ENCODE measurements at regions not wholly inside any gene's neighbourhood (a gene's known extent, or its start where the extent isn't known, plus 50 kb on each side); places are given as distances from the start of the nearest gene placed in this dataset.

- TF ChIP-seq CTCF (IDR thresholded peaks at IDR 0.05) (no peak), POLR2A (IDR thresholded peaks at IDR 0.05) (no peak), EP300 (IDR thresholded peaks at IDR 0.05) (no peak)
Measured at GRCh38 chr20:19915111-19915798, 101.9 kb upstream of the NAA20 start.

Measured in stomach (tissue), 4 donors.